A673 (cell line): ENCODE measurements at regions not wholly inside any gene's neighbourhood (a gene's known extent, or its start where the extent isn't known, plus 50 kb on each side); places are given as distances from the start of the nearest gene placed in this dataset.

Source experiments
- EZH2 ChIP-seq: fragments of 200-600 bp; sonication (generic); IDR thresholded peaks from 2 replicates; pipeline ENCODE4 v1.6.1; 2017; ENCODE audit warnings: borderline replicate concordance, low read depth, mild to moderate bottlenecking, mixed read lengths, antibody characterized with exemption, low read length; ENCODE audit not compliant: poor library complexity, severe bottlenecking
- TF ChIP-seq, protein P1 (sequence below): fragments of 300-800, 200-600 bp; sonication (generic); conservative IDR thresholded peaks from 2 replicates; pipeline ENCODE4 v1.5.1; 2017; ENCODE audit warnings: low read depth, mild to moderate bottlenecking, antibody characterized with exemption, low read length, moderate library complexity, mixed read lengths

DNA sequence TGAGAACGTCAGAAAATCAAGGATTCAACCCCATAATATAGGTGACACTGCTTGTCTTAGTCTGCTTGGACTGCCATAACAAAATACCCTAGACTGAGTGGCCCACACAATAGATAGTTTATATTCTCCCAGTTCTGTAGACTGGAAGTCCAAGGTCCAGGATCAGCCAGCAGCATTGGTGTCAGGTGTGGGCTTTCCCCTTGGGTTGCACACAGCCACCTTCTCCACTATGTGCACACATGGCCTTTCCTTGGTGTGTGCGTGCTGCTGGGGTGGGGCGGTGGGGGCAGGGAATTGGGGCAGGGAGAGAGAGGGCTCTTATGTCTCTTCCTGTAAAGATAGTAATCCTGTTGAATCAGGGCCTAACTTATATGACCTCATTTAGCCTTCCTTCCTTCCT is 106.4 kb downstream of the SLC25A47 start:
- TF ChIP-seq, protein P1, sequence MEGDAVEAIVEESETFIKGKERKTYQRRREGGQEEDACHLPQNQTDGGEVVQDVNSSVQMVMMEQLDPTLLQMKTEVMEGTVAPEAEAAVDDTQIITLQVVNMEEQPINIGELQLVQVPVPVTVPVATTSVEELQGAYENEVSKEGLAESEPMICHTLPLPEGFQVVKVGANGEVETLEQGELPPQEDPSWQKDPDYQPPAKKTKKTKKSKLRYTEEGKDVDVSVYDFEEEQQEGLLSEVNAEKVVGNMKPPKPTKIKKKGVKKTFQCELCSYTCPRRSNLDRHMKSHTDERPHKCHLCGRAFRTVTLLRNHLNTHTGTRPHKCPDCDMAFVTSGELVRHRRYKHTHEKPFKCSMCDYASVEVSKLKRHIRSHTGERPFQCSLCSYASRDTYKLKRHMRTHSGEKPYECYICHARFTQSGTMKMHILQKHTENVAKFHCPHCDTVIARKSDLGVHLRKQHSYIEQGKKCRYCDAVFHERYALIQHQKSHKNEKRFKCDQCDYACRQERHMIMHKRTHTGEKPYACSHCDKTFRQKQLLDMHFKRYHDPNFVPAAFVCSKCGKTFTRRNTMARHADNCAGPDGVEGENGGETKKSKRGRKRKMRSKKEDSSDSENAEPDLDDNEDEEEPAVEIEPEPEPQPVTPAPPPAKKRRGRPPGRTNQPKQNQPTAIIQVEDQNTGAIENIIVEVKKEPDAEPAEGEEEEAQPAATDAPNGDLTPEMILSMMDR: no peak
- no peak for TF ChIP-seq EZH2
